KOPT-K1 (cell line): ENCODE measurements at regions not wholly inside any gene's neighbourhood (a gene's known extent, or its start where the extent isn't known, plus 50 kb on each side); places are given as distances from the start of the nearest gene placed in this dataset.

Experiments
- H3K27ac ChIP-seq: fragments of 200-600 bp; sonication (generic); 2 replicates; pipeline ENCODE4 v1.5.1; 2016; ENCODE audit warnings: antibody characterized with exemption, mild to moderate bottlenecking, low read depth, low read length; ENCODE audit not compliant: poor library complexity, severe bottlenecking
- H3K36me3 ChIP-seq: fragments of 200-600 bp; sonication (generic); 2 replicates; pipeline ENCODE4 v1.5.1; 2017; ENCODE audit warnings: antibody characterized with exemption, mild to moderate bottlenecking, low read length, moderate library complexity; ENCODE audit not compliant: insufficient read depth
- H3K9me3 ChIP-seq: fragments of 200-600 bp; sonication (generic); 2 replicates; pipeline ENCODE4 v1.5.1; 2017; ENCODE audit warnings: antibody characterized with exemption, low read length, mild to moderate bottlenecking; ENCODE audit not compliant: insufficient read depth, poor library complexity, severe bottlenecking

DNA sequence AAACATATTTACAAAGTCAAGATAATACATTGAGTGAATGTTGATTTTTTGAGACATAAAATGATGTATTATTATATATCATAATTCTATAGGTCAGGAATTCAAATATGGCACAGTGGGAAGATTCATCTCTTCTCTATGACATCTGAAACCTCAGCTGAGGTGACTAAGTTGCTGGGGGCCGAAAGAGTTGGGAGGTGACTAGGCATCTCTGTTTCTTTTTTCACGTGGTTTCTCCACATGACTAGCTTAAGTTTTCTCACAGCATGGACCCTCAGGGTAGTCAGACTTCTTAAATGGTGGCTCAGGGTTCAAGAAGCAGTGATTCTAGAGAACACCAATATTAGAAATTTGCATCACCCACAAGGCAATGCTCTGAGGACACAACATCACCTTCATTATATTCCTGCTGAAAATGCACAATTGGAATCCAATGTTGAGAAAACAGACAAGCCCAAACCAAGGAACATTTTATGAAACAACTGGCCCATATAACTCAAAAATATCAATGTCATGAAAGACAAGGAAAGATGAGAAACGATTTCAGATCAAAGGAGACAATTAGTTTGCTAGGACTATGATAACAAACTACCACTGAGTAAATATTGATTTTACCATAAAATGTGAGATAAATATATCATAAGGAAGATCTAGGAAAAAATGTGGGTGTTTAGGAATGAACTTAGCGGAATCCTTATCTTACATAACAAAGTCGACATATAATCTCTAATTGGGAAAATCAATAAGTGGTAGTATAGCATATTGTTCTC lies 273.3 kb upstream of the IRAK1BP1 start:
- Histone ChIP-seq H3K9me3 (no peaks in the 10 kb centered on the region), H3K36me3 (no peaks in the 10 kb centered on the region), H3K27ac (no peak overlapping the region)

DNA sequence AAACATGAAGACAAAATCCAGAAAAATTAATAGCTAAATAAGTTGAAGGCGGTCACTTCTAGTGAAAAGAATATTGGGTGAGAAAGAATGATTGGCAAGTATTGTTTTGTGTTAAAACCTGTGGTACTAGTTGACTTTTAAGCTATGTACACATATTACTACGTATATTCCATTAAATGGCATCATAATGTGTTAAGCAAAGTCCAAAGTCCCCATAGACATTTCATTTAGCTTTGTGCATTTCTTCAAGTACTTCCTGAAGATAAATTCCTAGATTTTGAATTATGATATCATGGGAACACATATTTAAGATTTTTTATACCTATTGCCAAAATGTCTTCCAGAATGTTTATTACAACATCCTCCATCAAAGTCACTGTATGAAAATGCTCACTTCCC lies 272.7 kb upstream of the IRAK1BP1 start:
- Histone ChIP-seq H3K36me3 (no peaks in the 10 kb centered on the region), H3K9me3 (no peaks in the 10 kb centered on the region), H3K27ac (no peak overlapping the region)

DNA sequence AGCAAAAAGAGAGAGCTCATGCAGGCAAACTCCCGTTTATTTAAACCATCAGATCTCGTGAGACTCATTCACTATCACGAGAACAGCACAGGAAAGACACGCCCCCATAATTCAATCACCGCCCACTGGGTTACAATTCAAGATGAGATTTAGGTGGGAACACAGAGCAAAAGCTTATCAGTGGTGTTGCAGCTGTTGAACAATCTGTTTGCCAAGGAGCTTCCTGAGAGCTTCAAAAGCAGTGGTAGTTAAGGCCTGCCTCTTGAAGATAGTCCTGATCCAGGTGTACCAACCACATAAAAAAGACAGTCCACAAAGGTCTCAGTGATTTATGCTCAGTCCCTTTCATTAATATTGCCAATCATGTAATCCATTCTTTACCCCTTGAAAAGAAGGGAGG lies 269.4 kb upstream of the IRAK1BP1 start:
- Histone ChIP-seq H3K27ac (no peak overlapping the region), H3K36me3 (no peaks in the 10 kb centered on the region), H3K9me3 (no peaks in the 10 kb centered on the region)

DNA sequence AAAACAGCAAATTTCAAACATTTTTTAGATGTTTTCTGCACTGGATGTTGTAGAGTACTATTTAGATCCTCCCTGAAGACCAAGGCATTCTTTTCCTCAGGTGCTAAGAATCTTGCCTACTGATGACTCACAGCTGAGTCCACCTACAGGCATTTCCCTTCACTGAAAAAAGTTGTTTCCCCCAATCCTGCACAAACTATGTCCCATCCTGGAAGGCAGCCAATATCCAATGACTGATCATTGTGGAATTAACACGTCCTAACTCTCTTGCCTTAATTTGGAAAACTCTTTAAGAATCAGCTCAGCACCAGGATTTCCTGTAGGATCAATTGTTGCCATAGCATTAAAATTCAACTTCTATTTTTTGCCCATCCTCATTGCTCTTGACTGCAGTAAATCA lies 268.4 kb upstream of the IRAK1BP1 start:
- Histone ChIP-seq H3K9me3 (no peaks in the 10 kb centered on the region), H3K27ac (no peak overlapping the region), H3K36me3 (no peaks in the 10 kb centered on the region)

DNA sequence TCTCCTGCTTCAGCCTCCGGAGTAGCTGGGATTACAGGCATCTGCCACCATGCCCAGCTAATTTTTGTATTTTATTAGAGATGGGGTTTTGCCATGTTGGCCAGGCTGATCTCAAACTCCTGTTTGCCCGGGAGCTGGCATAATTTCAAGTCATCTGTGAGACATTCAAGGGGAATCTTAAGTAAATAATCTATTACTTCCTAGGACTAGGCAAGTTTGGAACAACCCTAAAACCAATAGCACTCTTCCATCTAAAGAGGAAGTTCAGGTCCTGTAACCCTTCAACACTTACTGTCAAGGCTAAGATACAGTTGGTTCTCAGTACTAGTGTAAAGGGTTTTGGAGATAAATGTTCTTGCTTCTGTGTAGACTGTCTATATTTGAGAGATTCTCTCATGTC lies 267.8 kb upstream of the IRAK1BP1 start:
- H3K36me3 ChIP-seq, result no peaks in the 10 kb centered on the region
- no peak overlapping the region for H3K27ac ChIP-seq
- H3K9me3 ChIP-seq, result no peaks in the 10 kb centered on the region

DNA sequence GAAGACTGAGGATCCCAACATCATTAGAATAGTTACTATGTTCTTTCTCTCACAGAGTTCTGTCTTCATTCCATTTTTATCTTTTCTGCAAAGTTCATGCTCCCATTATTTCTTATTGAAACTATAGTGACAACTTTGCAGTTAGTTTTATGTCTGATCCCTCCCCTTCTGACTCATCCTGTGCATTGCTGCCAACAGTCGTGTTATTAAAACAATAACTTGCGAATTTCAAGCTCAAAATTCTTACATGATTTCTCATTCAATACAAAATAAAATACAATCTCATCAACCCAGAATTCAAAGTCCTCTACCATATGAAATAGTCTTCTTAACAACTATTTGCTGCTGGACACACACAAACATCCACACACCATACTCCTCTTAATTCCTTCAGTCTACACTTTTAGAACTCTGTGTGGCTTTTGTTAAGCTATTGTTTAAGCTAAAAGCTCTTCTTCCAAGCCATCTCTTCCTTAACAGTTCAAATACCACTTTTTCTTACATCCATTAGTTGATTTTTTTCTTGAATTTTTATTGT lies 261.4 kb upstream of the IRAK1BP1 start:
- no peak overlapping the region for H3K27ac ChIP-seq
- no peaks in the 10 kb centered on the region for H3K9me3 ChIP-seq
- no peaks in the 10 kb centered on the region for H3K36me3 ChIP-seq

DNA sequence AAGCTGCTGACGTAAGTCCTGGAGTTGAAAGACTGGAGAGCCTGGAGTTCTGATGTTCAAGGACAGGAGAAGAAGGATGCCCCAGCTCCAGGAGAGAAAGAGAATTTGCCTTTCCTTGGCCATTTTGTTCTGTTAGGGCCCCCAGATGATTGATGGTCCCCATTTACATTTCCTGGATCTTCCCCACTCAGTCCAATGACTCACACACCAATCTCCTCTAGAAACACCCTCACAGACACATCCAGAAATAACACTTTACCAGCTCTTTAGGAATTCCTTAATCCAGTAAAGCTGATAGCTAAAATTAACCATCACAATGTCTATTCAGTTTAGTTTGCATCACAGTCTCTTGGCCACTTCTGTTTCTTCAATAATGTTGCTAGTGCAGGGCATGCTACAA lies 260.2 kb upstream of the IRAK1BP1 start:
- H3K36me3 ChIP-seq, result no peaks in the 10 kb centered on the region
- H3K27ac ChIP-seq, result no peak overlapping the region
- H3K9me3 ChIP-seq, result no peaks in the 10 kb centered on the region

DNA sequence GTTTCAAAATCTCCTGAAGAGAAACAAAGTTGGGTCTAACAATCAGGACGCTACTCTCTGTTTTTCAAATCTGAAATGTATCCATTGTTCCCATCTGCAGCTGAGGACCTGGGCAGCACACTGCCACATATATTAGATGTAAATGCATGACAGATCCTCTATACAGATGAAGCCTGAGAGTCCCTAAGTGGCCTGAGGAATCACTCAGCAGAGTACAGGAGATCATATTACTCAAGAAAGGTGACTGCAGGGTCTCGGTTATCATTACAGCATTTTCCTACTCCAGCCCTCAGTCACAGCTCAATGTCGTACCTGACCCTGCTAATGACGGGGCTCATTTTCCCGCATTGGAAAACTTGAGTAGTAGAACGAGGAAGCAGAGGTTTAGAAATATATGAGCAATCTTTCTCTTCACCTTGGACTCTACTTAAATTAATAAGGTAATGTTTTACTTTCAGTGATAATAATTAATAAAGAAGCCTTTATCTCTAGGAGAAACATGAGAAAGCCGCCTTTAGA lies 256.2 kb upstream of the IRAK1BP1 start:
- Histone ChIP-seq H3K27ac (no peak overlapping the region), H3K36me3 (no peaks in the 10 kb centered on the region), H3K9me3 (no peaks in the 10 kb centered on the region)

DNA sequence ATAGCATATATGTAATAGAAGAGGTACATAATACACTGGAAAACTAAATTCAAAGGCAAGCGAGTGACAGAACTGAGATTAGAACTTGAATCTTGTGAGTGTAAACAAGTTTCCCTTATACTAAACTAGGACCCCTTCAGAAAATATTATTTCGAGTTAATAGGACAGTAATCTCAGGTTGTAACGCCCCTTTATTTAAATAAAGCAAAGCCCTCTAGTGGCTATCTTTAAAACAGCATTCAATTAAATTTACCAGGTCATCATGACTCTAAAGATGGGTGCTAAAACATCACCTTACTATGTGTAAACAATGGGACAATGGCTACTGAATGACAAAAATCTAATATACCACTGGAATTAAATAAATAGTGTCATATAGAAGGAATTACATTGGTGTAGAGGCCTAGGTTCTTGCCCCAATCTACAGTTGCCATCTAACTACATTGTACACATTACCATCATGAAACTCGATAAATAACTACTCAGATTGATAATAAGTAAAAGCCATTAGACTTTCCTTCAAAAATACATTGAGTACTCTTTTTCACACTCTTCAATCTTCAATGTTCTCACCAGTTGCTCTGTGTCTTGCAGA lies 255.4 kb upstream of the IRAK1BP1 start:
- no peaks in the 10 kb centered on the region for H3K36me3 ChIP-seq
- no peaks in the 10 kb centered on the region for H3K9me3 ChIP-seq

DNA sequence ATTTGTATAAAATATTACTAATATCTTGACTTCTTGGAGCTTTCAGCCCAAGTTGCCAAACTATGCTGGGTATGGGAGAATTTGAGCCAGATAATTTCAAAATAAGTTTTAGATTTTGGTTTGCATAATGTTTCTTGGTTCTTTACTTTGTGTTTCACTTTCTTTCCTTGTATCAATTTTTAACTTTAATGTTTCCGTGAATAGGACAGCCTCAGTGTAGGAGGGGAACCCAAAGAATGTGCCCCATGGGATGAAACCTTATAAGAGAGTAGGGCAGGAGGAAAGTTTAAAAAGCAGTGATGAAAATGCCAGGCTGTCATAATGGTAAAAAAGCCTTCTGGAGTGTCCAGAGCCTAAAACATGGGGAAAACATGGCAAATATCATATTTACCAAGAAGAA lies 252.4 kb upstream of the IRAK1BP1 start:
- H3K9me3 ChIP-seq, result no peaks in the 10 kb centered on the region
- H3K36me3 ChIP-seq, result no peaks in the 10 kb centered on the region
- H3K27ac ChIP-seq, result no peak overlapping the region

More for the DNA sequence above, 255.4 kb upstream of the IRAK1BP1 start:
- H3K27ac ChIP-seq, result no peak overlapping the region

DNA sequence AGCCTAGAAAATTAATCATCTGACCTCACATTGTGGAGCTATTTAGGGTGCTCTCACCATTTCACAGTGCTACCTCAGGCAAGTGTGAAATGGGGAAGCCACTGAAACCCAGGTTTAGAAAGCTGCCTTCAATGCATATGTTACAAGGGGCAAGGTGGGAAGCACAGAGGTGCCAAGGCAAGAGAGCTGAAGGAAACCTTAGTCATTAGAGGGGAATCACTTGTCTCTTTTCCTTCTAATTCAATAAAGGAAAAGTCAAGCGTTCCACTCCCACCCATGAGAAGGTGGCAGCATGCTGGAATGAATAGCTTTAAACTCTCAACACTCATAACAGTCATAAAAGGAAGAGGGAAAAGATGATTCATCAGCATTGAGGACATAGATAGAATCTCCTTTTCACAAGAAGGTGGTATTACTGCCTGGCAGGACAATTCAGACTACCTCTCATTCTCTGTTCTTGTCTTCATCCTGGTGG lies 251.9 kb upstream of the IRAK1BP1 start:
- Histone ChIP-seq H3K36me3 (no peaks in the 10 kb centered on the region), H3K9me3 (no peaks in the 10 kb centered on the region), H3K27ac (no peak overlapping the region)

DNA sequence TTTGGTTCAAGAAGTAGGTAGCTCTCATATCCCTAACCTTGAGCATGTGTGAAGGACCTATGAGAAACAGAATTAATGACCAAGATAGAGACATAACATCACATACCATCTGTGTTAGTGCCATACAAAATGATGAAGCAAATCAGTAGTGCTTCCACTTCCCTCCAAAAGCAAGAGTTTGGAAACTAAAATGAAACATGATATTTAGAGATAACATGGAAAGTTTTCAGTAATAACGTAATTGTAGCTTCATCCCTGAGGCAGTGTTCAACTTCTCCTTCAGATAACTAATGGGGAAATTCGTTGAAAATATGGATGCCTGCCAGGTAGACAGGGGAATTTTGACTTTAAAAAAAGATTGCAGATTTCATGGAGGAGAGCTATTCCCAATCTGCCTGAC lies 248.4 kb upstream of the IRAK1BP1 start:
- Histone ChIP-seq H3K27ac (no peak overlapping the region), H3K36me3 (no peaks in the 10 kb centered on the region), H3K9me3 (no peaks in the 10 kb centered on the region)

DNA sequence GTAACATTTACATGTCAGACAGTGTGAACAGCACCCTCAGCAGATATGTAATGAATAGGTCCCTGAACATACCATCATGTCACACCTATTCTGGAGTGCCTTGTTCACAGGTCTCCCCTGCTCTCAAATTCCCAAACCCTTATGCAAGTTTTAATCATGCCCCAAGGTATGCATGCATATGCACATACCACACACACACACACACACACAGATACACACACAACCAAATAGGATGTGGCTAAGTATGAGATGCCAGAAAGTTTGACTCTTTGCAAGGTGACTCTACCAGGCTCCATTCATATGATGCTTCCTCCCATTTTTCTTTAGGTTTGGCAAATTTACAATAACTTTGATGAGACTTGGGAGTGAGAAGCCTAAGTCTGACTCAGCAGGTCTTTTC lies 243.8 kb upstream of the IRAK1BP1 start:
- Histone ChIP-seq H3K36me3 (no peaks in the 10 kb centered on the region), H3K27ac (no peak overlapping the region), H3K9me3 (no peaks in the 10 kb centered on the region)

DNA sequence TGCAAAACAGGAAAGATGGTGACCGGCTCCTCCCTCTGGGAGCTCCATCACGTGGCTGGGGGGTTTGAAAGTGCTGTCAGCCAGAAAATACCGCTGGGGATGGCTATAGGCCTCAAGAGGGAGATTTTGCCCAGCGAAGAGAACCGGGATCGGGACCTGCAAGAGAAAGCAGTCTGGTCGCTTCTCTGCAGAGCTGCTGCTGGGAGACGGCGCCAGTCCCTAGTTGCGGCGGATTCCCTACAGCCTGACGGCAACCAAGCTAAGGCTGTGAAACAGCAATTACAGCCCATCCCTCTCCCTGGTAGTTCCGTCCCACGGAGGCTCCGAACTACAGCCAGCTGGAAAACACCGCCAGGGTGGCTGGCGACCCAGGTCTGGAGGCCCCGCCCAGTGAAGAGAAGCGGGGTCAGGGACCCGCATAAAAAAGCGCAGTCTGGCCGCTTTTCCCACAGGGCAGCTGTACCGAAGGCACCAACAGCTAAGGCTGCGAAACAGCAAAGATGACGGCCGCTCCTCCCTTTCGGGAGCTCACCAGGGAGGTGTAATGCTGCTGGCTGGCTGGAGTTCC lies 238.1 kb upstream of the IRAK1BP1 start:
- Histone ChIP-seq H3K36me3 (no peaks in the 10 kb centered on the region), H3K9me3 (no peaks in the 10 kb centered on the region), H3K27ac (no peak overlapping the region)

DNA sequence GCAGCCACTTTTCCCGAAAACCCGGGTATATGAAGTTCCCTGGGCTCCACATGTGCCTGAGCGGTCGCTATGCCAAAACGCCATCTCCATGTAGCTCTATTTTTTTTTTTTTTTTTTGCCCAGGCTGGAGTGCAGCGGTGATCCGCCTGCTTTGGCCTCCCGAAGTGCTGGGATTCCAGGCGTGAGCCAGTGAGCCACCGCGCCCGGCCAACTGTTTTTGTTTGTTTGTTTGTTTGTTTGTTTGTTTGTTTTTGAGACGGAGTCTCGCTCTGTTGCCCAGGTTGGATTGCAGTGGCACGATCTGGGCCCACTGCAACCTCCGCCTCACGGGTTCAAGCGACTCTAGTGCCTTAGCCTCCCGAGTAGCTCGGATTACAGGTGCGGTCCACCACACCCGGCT lies 237.5 kb upstream of the IRAK1BP1 start:
- Histone ChIP-seq H3K36me3 (no peaks in the 10 kb centered on the region), H3K9me3 (no peaks in the 10 kb centered on the region), H3K27ac (no peak overlapping the region)
